H1 (cell line): ENCODE measurements at regions not wholly inside any gene's neighbourhood (a gene's known extent, or its start where the extent isn't known, plus 50 kb on each side); places are given as distances from the start of the nearest gene placed in this dataset.

Experiments used
- BCL11A ChIP-seq, 2 experiments: IDR thresholded peaks; one replicate each; pipeline ENCODE4 v1.6.1; 2011; ENCODE audit warnings: low read depth in 2 of 2, low read length in 2 of 2, mild to moderate bottlenecking in 2 of 2
- JUND ChIP-seq: IDR thresholded peaks from 2 replicates; pipeline ENCODE4 v1.6.1; 2011; ENCODE audit warnings: mild to moderate bottlenecking, improper control_type of control experiment, low read length
- POLR2AphosphoS5 ChIP-seq: IDR thresholded peaks from 2 replicates; pipeline ENCODE4 v1.6.1; 2011; ENCODE audit warnings: low read depth, low read length
- RAD21 ChIP-seq, 2 experiments: IDR thresholded peaks in 1 of 2; conservative IDR thresholded peaks in 1 of 2; 2 replicates each; pipeline ENCODE4 v1.6.1; 2011; ENCODE audit warnings: low read depth in 2 of 2, low read length in 2 of 2, improper control_type of control experiment in 1 of 2, inconsistent platforms in 1 of 2, mild to moderate bottlenecking in 1 of 2, moderate library complexity in 1 of 2
- TEAD4 ChIP-seq: IDR thresholded peaks from 2 replicates; pipeline ENCODE4 v1.6.1; 2012; ENCODE audit warnings: low read depth, low read length, inconsistent platforms, mixed read lengths
- YY1 ChIP-seq: IDR thresholded peaks from 2 replicates; pipeline ENCODE4 v1.6.1; 2011; ENCODE audit warnings: low read depth, mild to moderate bottlenecking, low read length
- TF ChIP-seq, protein P1 (sequence below), 3 experiments: IDR thresholded peaks; 1 replicate in 2 of 3; 2 replicates in 1 of 3; pipeline versions ENCODE4 v1.5.1 to v1.6.1; 2011; ENCODE audit warnings: low read length in 3 of 3, mild to moderate bottlenecking in 3 of 3, inconsistent platforms in 2 of 3, low read depth in 1 of 3, moderate library complexity in 1 of 3; ENCODE audit not compliant: insufficient read depth in 1 of 3; ENCODE audit errors: control extremely low read depth in 1 of 3

DNA sequence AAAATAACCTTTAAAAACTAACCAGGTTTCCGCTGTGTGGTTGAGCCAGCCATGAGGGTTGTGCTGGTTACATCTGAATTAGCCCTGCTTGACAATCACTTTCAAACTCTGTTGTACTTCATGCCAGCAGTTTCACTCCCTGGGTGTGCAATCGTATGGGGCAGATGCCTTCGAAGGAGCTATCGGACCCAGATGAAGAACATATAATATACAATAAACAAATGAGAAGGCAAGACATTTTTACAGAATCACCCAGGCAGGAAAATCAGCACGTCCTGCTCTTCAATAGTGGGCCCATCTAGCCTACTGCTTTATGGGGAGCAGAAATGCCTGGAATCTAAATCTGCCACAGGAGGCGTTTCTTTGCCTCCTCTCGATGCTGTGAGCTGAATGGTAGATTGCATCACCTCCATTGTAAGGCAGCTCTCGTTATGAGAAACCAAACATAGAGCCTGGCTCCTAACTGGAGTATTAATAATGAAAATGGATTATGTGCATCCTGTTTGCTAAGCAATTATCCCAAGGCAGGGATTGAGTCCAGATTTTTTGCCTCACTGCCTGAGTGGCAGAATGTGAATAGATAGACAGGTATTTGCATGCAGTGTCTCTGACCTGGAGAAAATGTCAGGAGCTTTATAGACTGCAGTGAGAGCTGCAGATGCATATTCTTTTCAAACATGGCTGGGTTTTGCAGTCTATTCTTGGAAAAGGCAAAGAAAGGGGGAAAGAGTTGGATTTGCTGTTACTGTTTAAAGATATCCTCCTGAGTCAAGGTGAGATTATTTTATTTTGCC, 143.3 kb upstream of the SMARCA2 start (continued):
- TF ChIP-seq, protein P1, sequence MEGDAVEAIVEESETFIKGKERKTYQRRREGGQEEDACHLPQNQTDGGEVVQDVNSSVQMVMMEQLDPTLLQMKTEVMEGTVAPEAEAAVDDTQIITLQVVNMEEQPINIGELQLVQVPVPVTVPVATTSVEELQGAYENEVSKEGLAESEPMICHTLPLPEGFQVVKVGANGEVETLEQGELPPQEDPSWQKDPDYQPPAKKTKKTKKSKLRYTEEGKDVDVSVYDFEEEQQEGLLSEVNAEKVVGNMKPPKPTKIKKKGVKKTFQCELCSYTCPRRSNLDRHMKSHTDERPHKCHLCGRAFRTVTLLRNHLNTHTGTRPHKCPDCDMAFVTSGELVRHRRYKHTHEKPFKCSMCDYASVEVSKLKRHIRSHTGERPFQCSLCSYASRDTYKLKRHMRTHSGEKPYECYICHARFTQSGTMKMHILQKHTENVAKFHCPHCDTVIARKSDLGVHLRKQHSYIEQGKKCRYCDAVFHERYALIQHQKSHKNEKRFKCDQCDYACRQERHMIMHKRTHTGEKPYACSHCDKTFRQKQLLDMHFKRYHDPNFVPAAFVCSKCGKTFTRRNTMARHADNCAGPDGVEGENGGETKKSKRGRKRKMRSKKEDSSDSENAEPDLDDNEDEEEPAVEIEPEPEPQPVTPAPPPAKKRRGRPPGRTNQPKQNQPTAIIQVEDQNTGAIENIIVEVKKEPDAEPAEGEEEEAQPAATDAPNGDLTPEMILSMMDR (IDR thresholded peaks at IDR 0.05; ENCODE audit: control extremely low read depth in 1 of 3, insufficient read depth in 1 of 3, low read depth in 1 of 3, low read length in 3 of 3): peak in 1 of 3 experiments; percentile 16; a peak in 1 of 4 replicates
- TF ChIP-seq TEAD4 (peak; percentile 41; the same call in 1 of the 2 replicates), BCL11A (IDR thresholded peaks at IDR 0.05; ENCODE audit: low read depth in 2 of 2, low read length in 2 of 2) (no peak), POLR2AphosphoS5 (no peak), JUND (peak; percentile 73; the same call in 1 of the 2 replicates), YY1 (0 out of 2 replicates have a peak, but pooled peaks have one; percentile 38), RAD21 (IDR thresholded peaks at IDR 0.05 in 1 of 2, conservative IDR thresholded peaks at IDR 0.05 in 1 of 2; ENCODE audit: low read depth in 2 of 2, low read length in 2 of 2) (peak in 1 of 2 experiments; percentile 11; a peak in 1 of 4 replicates)
